RWPE1 (cell line): ENCODE measurements at regions not wholly inside any gene's neighbourhood (a gene's known extent, or its start where the extent isn't known, plus 50 kb on each side); places are given as distances from the start of the nearest gene placed in this dataset.

ENCODE experiments used
- CTCF ChIA-PET: fragments of 350-600 bp; sonication (Branson Sonifier 250); formaldehyde crosslinking; extraction: SDS; loops from one replicate; lab custom pipeline; 2021; lab: Yijun Ruan, JAX
- POLR2A ChIA-PET: fragments of 400-600 bp; formaldehyde crosslinking; extraction: SDS; loops from one replicate; lab custom pipeline; 2020; ENCODE audit warnings: antibody characterized with exemption; ENCODE audit not compliant: low non-redundant PET; lab: Yijun Ruan, JAX
- DNase-seq: peaks from one replicate; pipeline ENCODE4 v3.0.0; 2012; ENCODE audit warnings: low spot score
- H3K27ac ChIP-seq: fragments of 450-650 bp; 2 replicates; pipeline ENCODE4 v1.5.1; 2017
- TF ChIP-seq, protein P1 (sequence below): fragments of 450-650 bp; conservative IDR thresholded peaks from 2 replicates; pipeline ENCODE4 v1.5.1; 2017; ENCODE audit warnings: low read depth, mild to moderate bottlenecking

DNA sequence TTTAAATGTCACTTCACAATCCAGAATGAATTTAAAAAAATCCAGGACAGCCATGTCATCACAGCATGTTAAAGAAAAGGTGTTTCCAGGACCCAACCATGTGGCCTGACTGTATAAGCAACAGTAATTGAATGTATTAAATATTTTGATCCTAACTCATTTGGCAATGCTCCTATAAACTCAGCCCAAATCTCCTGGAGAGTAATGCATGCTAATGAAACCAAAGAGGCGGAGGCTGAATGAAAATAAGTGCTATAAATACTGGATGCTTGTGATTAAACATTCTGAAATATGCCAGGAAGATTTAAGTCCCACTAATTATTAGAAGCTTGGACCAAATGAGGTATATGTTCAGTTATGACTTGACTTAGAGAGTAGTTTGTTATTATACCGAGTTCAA is 486.8 kb downstream of the FRK start:
- POLR2A ChIA-PET, result no interaction called here
- no peak for DNase-seq
- TF ChIP-seq, protein P1, sequence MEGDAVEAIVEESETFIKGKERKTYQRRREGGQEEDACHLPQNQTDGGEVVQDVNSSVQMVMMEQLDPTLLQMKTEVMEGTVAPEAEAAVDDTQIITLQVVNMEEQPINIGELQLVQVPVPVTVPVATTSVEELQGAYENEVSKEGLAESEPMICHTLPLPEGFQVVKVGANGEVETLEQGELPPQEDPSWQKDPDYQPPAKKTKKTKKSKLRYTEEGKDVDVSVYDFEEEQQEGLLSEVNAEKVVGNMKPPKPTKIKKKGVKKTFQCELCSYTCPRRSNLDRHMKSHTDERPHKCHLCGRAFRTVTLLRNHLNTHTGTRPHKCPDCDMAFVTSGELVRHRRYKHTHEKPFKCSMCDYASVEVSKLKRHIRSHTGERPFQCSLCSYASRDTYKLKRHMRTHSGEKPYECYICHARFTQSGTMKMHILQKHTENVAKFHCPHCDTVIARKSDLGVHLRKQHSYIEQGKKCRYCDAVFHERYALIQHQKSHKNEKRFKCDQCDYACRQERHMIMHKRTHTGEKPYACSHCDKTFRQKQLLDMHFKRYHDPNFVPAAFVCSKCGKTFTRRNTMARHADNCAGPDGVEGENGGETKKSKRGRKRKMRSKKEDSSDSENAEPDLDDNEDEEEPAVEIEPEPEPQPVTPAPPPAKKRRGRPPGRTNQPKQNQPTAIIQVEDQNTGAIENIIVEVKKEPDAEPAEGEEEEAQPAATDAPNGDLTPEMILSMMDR, result no peak
- CTCF ChIA-PET, result no interaction called here
- no peak overlapping the region for H3K27ac ChIP-seq

DNA sequence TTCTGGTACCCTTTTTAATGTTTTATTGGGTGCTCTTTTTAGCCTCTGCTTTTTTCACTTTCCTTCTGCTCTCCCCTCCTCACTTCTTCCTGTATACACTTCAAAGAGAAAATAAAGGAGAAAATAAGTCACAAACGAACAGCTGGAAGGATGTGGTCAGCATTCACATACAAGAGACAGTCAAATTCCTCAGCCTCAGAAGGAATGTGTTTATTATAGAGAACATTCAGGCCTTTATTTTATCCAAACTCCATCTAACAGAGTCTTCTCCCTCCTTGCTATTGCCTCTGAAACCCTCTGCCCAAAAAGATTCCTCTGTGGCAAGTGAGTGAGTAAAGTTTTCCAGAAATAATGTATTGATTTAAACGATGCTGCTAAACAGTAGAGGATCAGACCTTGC is 490.4 kb downstream of the FRK start:
- no peak for DNase-seq
- ChIA-PET CTCF (interaction anchor here (0.7 kb wide), 1 partner anchor 741 kb away, joined by 3 read pairs; no protein-coding TSS in a partner anchor), POLR2A (no interaction called here)
- no peak overlapping the region for H3K27ac ChIP-seq
- TF ChIP-seq, protein P1, result no peak

DNA sequence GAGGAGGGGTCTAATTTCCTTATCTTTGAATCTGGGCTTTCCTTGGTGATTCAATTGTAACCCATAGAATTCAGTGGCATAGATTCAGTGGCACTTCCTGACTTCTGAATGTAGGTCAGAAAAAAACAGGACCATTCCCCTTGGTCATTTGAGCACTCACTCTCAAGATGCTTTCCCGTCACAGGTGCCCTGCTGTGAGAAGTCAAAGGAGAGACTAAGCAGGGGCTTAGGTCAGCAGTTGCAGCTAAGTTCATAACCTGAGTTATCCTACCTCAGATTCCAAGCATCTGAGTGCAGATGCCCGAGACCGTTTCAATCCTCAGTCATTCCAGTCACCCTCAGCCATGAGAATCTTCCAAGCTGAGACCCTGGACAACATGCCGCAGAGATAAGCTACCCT is 506.6 kb downstream of the FRK start:
- H3K27ac ChIP-seq, result no peak overlapping the region
- no peak for DNase-seq
- TF ChIP-seq, protein P1, result no peak
- CTCF ChIA-PET, result no interaction called here
- POLR2A ChIA-PET, result no interaction called here

DNA sequence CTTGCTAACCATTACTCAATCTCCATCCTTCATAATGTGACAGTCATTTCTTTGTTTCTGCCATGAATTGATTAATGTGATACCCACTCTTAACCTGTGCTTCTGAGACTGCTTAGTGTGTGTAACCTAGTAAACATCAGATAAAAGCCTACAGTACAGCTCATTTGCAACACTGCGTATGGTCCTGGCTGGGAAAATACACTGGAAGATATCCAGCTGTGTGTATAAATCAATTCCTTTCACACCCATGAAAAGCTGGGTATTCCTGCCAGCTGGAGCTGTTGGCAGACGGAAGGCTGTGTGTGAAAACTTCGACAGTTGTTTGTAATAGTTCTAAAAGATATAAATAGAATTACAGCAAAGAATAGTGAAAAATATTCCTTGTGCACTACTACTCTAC is 509.2 kb downstream of the FRK start:
- H3K27ac ChIP-seq, result no peak overlapping the region
- CTCF ChIA-PET, result interaction anchor here (0.6 kb wide), 1 partner anchor 34 kb away, joined by 5 read pairs; no protein-coding TSS in a partner anchor
- TF ChIP-seq, protein P1, result no peak
- POLR2A ChIA-PET, result no interaction called here
- DNase-seq, result no peak

DNA sequence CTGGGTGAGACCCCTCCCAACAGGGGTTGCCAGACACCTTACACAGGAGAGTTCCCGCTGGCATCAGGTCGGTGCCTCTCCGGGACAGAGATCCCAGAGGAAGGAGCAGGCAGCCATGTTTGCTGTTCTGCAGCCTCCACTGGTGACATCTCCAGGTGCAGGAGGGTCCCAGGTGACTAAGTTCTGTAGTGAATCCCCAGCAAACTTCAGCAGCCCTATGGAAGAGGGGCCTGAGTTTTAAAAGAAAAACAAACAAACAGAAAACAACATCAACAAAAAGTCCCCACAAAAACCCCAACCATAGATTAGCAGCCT is 515.1 kb downstream of the FRK start:
- POLR2A ChIA-PET, result no interaction called here
- TF ChIP-seq, protein P1, result no peak
- DNase-seq, result no peak
- no peak overlapping the region for H3K27ac ChIP-seq
- CTCF ChIA-PET, result no interaction called here

DNA sequence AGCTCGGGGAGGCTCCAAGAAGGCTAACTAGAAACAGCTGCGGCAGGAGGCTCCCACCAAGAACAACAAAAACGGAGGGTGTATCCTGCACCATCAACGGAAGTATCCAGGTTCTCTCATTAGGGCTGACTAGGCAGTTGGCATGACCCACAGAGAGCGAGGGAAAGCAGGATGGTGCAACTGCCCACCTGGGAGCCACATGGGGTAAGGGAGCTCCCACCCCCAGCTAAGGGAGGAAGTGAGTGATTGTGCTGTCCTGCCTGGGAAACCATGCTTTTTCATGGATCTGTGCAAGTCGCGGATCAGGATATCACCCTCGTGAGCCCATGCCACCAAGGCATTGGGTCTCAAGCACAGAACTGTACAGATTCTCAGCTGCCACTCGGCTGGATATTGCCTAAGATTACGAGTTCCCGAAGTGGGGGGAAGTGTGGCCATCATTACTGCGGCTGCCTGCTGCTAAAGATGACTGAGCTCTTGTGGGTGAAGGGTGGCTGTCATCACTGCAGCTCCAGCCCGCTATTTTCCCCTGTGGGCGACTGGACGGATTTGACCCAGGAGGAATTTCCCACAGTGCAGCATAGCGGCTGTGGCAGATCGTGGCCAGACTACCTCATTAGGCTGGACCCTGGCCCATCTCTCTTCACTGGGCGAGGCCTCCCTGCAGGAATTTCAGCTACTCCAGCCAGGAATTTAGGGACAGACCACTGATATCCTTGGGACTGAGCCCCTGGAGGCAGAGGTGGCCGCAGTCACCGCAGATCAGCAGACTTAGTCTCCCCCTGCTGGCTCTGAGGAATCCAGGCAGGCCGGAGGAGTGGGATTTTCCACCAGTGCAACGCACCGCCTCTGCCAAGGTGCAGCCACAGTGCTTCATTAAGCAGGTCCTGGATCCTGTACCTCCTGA is 515.7 kb downstream of the FRK start:
- DNase-seq, result no peak
- TF ChIP-seq, protein P1, result no peak
- ChIA-PET POLR2A (no interaction called here), CTCF (interaction anchor here (0.6 kb wide), 1 partner anchor 825 kb away, joined by 3 read pairs; no protein-coding TSS in a partner anchor)
- no peak overlapping the region for H3K27ac ChIP-seq
